GM12878 (cell line): ENCODE measurements at regions not wholly inside any gene's neighbourhood (a gene's known extent, or its start where the extent isn't known, plus 50 kb on each side); places are given as distances from the start of the nearest gene placed in this dataset.

Experiments used
- MYC ChIP-seq: IDR thresholded peaks from 2 replicates; pipeline ENCODE4 v1.6.1; 2011; ENCODE audit warnings: mild to moderate bottlenecking, low read length, moderate library complexity, inconsistent platforms; ENCODE audit not compliant: insufficient read depth, insufficient replicate concordance, insufficient read length, severe bottlenecking
- NR2C2 ChIP-seq: IDR thresholded peaks from 2 replicates; pipeline ENCODE4 v1.6.1; 2011; ENCODE audit warnings: borderline replicate concordance, low read depth; ENCODE audit not compliant: control insufficient read depth, insufficient read length
- POLR2A ChIP-seq: IDR thresholded peaks from 2 replicates; pipeline ENCODE4 v1.6.1; 2011; ENCODE audit warnings: low read depth, mild to moderate bottlenecking, low read length
- TF ChIP-seq, protein P1 (sequence below), 3 experiments: IDR thresholded peaks in 2 of 3; conservative IDR thresholded peaks in 1 of 3; 2 replicates each; pipeline ENCODE4 v1.5.1; 2011; ENCODE audit warnings: low read depth in 3 of 3, low read length in 3 of 3, mild to moderate bottlenecking in 3 of 3, control low read depth in 2 of 3, moderate library complexity in 2 of 3, inconsistent platforms in 1 of 3, mixed read lengths in 1 of 3; ENCODE audit not compliant: control insufficient read depth in 2 of 3, insufficient read depth in 1 of 3; ENCODE audit errors: extremely low read depth in 1 of 3

DNA sequence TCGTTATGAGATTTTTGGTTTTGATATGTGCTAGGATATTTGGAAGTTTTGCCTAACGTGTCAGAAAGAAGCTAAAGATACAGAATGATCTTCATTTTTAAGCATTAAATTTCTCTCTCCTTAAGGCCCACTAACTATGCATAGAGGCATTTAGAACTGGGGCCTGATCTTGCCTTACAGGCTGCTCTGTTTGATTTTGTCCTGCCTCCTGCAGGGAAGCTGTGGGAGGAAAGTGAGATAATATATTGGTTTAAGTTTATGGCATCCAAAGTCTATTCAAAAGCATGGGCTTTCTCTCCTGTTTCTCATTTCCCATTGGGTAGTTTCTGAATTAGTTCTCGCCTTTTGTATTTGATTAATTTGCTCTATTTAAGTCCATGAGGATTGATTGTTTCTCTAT lies 250.3 kb upstream of the FBXO33 start:
- TF ChIP-seq, protein P1, sequence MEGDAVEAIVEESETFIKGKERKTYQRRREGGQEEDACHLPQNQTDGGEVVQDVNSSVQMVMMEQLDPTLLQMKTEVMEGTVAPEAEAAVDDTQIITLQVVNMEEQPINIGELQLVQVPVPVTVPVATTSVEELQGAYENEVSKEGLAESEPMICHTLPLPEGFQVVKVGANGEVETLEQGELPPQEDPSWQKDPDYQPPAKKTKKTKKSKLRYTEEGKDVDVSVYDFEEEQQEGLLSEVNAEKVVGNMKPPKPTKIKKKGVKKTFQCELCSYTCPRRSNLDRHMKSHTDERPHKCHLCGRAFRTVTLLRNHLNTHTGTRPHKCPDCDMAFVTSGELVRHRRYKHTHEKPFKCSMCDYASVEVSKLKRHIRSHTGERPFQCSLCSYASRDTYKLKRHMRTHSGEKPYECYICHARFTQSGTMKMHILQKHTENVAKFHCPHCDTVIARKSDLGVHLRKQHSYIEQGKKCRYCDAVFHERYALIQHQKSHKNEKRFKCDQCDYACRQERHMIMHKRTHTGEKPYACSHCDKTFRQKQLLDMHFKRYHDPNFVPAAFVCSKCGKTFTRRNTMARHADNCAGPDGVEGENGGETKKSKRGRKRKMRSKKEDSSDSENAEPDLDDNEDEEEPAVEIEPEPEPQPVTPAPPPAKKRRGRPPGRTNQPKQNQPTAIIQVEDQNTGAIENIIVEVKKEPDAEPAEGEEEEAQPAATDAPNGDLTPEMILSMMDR (IDR thresholded peaks at IDR 0.05 in 2 of 3, conservative IDR thresholded peaks at IDR 0.05 in 1 of 3; ENCODE audit: control insufficient read depth in 2 of 3, extremely low read depth in 1 of 3, insufficient read depth in 1 of 3, low read depth in 3 of 3, low read length in 3 of 3): no peak
- TF ChIP-seq NR2C2: no peak
- TF ChIP-seq POLR2A: no peak
- no peak for TF ChIP-seq MYC
